GM19240 (cell line): ENCODE measurements at regions not wholly inside any gene's neighbourhood (a gene's known extent, or its start where the extent isn't known, plus 50 kb on each side); places are given as distances from the start of the nearest gene placed in this dataset.
A peak's percentile ranks its signal among the peaks of the same experiment; 100 is the strongest.

Experiments used
- DNase-seq: peaks from one replicate; pipeline ENCODE4 v3.0.0; 2011; ENCODE audit warnings: low spot score; ENCODE audit not compliant: insufficient read length

GRCh38 chr13:102993348-102993747, 72.9 kb downstream of the SLC10A2 start:
- no peak for DNase-seq

GRCh38 chr13:102984210-102984609, 82.0 kb downstream of the SLC10A2 start:
- DNase-seq = no peak

- no peak for DNase-seq
Observed at GRCh38 chr13:102983496-102983895, 82.7 kb downstream of the SLC10A2 start.

GRCh38 chr13:102980331-102980982, 85.8 kb downstream of the SLC10A2 start:
- DNase-seq = no peak

- no peak for DNase-seq
Observed at GRCh38 chr13:102978168-102978567, 88.0 kb downstream of the SLC10A2 start.

GRCh38 chr13:102977471-102977870, 88.7 kb downstream of the SLC10A2 start:
- DNase-seq = no peak

GRCh38 chr13:102974317-102975087, 91.7 kb downstream of the SLC10A2 start:
- no peak for DNase-seq

GRCh38 chr13:102972191-102972590, 94.0 kb downstream of the SLC10A2 start:
- DNase-seq = no peak

- peak; percentile 11 for DNase-seq
Observed at GRCh38 chr13:102970542-102970941, 95.7 kb downstream of the SLC10A2 start.

GRCh38 chr13:102968572-102969228, 97.5 kb downstream of the SLC10A2 start:
- no peak for DNase-seq

- no peak for DNase-seq
Observed at GRCh38 chr13:102965802-102966201, 100.4 kb downstream of the SLC10A2 start.

GRCh38 chr13:102962430-102962829, 103.8 kb downstream of the SLC10A2 start:
- no peak for DNase-seq

- DNase-seq = no peak
Observed at GRCh38 chr13:102960959-102961358, 105.3 kb downstream of the SLC10A2 start.

- no peak for DNase-seq
Observed at GRCh38 chr13:102956449-102956848, 109.8 kb downstream of the SLC10A2 start.

- DNase-seq = no peak
Observed at GRCh38 chr13:102954350-102954749, 108.5 kb downstream of the ERCC5 start.

- no peak for DNase-seq
Observed at GRCh38 chr13:102951808-102952207, 106.0 kb downstream of the ERCC5 start.

- DNase-seq = no peak
Observed at GRCh38 chr13:102947745-102948405, 102.0 kb downstream of the ERCC5 start.

GRCh38 chr13:102945886-102946285, 100.1 kb downstream of the ERCC5 start:
- DNase-seq = no peak

GRCh38 chr13:102945324-102945815, 99.5 kb downstream of the ERCC5 start:
- DNase-seq = no peak

- DNase-seq = no peak
Observed at GRCh38 chr13:102944821-102945220, 99.0 kb downstream of the ERCC5 start.

- no peak for DNase-seq
Observed at GRCh38 chr13:102940770-102941169, 94.9 kb downstream of the ERCC5 start.

GRCh38 chr13:102940143-102940542, 94.3 kb downstream of the ERCC5 start:
- no peak for DNase-seq
